ENCODE measurements at regions not wholly inside any gene's neighbourhood (a gene's known extent, or its start where the extent isn't known, plus 50 kb on each side); places are given as distances from the start of the nearest gene placed in this dataset.

DNA sequence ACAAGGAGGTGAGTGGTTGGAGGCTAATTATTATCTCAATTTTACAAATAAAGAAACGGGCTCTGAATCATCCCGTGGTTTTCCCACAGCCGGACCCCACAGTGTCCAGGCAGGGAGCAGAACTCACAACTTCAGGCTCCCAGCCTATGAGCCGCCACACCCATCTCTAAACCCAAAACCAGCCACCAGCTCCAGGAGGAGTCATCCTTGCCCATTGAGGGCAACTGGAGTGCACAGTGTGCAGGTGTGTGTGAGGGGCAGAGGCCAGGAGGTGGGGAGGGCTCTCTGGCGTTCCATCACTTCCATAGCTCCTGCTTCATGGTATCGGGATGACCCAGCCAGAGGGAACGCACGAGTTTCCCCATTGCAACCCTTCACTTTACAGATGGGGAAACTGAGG, 144.5 kb downstream of the CYP26B1 start:
- TF ChIP-seq, protein P1, sequence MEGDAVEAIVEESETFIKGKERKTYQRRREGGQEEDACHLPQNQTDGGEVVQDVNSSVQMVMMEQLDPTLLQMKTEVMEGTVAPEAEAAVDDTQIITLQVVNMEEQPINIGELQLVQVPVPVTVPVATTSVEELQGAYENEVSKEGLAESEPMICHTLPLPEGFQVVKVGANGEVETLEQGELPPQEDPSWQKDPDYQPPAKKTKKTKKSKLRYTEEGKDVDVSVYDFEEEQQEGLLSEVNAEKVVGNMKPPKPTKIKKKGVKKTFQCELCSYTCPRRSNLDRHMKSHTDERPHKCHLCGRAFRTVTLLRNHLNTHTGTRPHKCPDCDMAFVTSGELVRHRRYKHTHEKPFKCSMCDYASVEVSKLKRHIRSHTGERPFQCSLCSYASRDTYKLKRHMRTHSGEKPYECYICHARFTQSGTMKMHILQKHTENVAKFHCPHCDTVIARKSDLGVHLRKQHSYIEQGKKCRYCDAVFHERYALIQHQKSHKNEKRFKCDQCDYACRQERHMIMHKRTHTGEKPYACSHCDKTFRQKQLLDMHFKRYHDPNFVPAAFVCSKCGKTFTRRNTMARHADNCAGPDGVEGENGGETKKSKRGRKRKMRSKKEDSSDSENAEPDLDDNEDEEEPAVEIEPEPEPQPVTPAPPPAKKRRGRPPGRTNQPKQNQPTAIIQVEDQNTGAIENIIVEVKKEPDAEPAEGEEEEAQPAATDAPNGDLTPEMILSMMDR (IDR thresholded peaks at IDR 0.05; ENCODE audit: low read depth, low read length) = no peak
- no peak for TF ChIP-seq EZH2phosphoT487 (IDR thresholded peaks at IDR 0.05; ENCODE audit: low read depth)
